ENCODE measurements at regions not wholly inside any gene's neighbourhood (a gene's known extent, or its start where the extent isn't known, plus 50 kb on each side); places are given as distances from the start of the nearest gene placed in this dataset.

GRCh38 chr16:73170612-73171038 is 122.7 kb upstream of the ZFHX3 start:
- FAIRE-seq, result no peak

DNA sequence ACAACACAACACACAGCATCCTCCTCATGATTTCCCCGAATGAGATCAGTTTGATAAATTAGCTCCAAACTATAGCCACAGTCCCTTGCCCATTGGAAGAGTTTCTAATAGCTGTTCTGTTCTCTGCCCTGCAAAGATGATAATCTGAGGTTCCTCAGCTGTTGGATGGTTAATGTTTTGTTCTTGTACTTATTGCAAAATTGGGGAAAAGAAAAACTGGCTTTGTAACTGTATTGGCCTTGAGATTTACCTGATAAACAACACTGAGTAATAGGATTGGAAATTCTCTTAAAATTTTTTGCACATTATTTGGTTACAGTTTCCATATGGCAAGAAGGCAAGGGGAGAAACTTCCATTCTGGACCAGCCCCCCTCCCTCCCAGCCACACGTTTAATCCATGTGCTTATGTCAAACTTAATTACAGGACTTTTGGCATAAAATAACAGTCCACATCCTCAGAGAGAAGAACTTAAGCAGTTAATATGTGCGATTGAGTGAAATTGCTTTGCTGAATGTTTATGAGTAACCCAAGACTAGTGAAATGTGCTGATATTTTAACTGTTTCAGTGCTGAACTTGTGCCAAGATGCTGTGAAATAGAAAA is 119.1 kb upstream of the ZFHX3 start:
- FAIRE-seq, result no peak

DNA sequence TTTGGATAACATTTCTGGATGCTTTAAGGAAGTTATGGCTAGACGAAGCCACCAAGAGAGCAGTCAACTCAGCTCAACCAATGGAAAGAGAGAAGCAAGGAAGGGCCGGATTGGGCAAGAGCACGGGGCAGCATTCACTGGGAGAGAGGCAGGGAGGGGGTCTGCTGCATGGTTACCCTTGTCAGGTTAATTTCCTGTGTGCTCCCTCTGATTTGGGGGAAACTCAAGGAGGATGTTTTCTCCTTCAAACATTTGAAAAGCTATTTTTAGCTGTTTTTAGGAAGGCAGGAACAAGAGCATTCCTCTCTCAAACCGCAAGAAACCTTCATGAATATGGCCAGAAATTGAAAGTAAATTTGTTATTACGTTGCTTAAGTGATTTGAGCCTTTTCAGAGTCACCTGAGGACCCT is 118.5 kb upstream of the ZFHX3 start:
- FAIRE-seq, result no peak

- FAIRE-seq, result no peak
These were observed 115.4 kb upstream of the ZFHX3 start for GRCh38 chr16:73163238-73163815.

DNA sequence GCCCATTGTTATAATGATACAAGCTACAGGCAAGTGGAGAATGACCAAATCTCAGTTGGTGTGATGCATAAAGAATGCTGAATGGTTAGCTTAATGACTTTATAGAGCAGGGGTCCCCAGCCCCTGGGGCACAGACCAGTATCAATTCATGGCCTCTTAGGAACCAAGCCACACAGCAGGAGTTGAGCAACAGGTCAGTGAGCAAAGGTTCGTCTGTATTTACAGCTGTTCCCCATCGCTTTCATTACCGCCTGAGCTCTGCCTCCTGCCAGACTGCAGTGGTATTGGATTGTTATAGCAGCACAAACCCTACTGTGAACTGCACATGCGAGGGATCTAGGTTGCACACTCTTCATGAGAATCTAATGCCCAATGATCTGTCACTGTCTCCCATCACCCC is 114.0 kb upstream of the ZFHX3 start:
- no peak for FAIRE-seq

DNA sequence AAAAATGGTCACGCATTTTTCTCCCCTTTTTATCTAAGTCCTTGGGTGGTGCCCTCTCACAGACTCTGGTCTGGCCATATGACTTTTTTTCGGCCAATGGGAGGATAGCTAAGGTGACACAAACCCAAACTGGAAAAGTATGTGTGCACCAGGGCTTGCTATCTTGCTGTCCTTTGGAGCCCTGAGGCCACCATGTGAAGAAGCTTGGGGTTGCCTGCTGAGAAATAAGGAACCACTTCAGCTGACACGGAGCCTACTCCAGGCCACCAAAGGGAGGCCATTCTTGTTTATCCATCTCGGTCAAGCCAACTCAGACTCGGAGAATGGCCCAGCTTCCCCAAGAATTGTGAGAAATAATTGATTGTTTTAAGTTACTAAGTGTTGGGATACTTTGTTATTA is 111.4 kb upstream of the ZFHX3 start:
- FAIRE-seq, result no peak

DNA sequence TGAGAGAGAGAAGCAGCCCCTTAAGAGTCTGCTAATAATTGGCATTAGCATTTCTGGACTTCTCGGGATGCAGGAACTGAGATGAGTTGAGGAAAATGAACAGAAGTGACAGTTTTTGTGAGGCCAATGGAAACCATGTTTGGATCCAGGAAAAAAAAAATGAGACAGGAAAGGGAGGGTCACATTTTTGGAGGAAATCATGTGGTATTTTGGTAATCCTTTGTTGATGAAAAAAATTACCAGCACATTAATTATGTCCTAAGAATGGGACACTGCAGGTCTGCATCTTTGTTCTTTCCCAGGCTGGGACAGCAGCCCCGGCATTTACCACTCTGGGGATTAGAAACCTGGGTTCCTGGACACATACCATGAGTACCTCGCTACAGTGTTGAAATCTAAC is 109.9 kb upstream of the ZFHX3 start:
- no peak for FAIRE-seq

DNA sequence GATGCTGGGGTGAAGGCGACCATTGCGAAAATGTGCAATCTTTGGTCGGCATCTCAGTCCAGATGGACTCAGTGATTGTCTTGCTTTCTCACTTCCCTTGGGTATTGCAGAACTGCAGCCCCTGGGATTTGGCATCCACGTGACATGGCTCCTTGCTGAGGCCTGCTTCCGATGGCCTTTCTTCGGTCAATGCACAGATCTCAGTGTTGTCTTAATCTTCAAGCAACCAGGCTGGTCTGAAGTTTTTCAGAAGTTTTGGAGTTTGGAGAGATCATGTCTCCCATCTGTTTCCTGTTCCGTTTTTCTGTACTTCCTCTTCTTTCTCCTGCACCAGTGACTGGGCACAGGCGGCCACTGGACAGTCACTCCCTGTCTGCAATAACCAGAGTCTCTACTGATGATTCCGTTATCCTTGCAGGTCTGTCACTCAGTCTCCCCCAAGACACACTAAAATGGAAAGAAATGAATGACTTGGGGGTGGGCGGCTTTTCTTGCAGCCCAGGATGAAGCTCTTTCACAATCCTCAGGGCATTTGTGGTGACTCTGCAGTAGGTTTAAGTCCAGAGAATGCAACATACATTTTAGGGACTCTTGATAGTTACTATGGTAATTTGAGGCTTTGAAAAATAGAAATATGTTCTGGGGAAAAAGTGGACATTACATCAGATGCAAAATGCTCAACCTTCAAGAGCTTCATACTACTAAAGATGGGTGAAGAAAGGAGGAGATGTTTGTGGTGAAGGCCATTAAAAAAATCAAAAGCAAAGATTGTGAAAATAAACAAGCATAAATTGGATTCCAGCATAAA is 106.3 kb upstream of the ZFHX3 start:
- no peak for FAIRE-seq

DNA sequence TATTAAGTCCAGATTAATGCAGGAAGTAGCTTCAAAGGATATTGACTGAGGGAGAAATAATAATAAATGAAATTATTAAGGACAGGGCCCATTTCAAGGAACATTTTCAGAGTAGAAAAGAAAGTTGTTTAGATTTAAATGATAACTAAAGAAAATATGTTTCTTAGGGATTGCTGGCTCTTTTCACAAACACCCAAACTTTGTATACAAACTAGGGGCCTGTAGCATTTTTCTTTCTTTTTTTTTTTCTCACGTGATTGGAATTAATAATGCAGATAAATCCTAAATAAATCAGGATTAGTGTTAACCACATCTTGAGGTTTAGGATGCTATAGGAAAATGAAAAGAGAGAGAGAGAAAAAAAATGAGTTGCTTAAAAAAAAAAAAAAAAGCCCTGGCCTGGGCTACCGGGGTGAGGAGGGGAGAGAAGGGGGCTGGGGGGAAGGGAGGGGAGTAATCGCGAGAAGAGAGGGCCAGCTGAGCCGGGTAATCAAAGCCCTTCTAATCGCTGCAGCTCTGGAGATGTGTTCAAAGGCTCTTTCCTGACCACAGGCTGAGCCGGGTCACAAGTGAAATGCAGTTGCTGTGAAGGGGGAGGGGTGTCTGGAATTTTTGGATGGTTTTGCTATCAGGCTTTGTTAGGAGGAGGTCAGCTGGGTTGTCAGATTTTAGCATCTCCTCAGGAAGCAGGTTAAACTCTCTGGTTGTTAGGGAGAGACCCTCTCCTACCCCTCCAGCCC is 104.6 kb upstream of the ZFHX3 start:
- no peak for FAIRE-seq

DNA sequence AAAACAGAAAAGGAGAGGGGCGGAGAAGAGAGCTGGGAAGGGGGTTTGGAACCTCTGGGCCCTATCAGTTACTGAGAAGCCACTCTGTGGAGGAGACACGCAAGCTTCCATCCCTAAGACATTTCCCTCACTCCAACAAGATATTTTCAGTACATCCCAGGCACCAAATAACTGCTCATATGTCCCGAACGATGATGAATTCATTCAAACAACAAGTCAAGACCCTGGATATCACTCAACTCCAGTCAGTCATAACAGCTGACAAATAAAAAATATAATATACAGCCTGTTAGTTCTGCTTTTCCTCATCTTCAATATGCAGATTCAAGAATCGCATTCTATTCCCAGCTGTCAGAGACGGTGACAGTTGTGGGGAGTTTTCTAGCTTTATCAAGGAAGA is 104.0 kb upstream of the ZFHX3 start:
- FAIRE-seq, result no peak

GRCh38 chr16:73151225-73151624 is 103.3 kb upstream of the ZFHX3 start:
- FAIRE-seq, result no peak

- no peak for FAIRE-seq
These were observed 102.9 kb upstream of the ZFHX3 start for GRCh38 chr16:73150786-73151185.

- no peak for FAIRE-seq
These were observed 101.4 kb upstream of the ZFHX3 start for GRCh38 chr16:73149334-73149733.

GRCh38 chr16:73147958-73148357 is 100.0 kb upstream of the ZFHX3 start:
- FAIRE-seq, result no peak

- FAIRE-seq, result no peak
These were observed 97.4 kb upstream of the ZFHX3 start for GRCh38 chr16:73145166-73145880.

GRCh38 chr16:73143576-73144422 is 95.9 kb upstream of the ZFHX3 start:
- FAIRE-seq, result no peak

GRCh38 chr16:73143002-73143401 is 95.1 kb upstream of the ZFHX3 start:
- FAIRE-seq, result no peak

DNA sequence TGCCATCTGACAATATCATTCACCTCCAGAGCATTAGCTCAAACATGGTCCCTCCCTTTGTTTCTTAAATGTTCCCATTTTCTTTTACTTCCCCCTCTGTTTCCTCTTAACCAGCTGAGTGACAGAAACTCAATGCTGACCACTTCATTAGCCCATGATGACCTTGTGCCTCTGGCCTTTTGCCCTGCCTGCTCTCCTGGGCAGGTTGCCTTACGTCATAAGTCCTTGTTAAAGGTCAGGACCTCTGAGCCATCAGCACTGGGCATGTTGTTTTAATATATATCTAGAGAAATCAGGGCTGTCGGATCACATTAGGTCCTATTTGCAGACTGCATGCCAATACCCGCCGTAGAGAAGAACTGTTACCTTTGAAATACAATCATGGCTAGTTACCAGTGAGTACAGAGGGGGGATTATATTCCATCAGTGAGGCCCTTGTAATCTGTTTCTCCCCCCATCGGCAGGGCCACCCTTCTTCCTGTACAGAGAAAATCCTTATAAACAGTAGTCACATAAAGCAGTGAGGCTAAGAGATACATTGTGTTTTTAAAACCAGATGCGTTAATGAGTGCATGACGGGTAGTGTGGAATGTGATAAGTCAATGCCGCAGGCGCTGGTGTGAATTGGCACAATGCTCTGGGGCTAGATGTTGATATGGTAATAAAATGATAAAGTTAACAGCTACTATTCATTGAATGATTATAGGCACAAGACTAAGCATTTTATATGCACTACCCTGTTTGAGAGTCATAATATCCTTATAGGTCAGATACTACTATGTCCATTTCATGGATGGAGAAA is 94.3 kb upstream of the ZFHX3 start:
- FAIRE-seq, result no peak

DNA sequence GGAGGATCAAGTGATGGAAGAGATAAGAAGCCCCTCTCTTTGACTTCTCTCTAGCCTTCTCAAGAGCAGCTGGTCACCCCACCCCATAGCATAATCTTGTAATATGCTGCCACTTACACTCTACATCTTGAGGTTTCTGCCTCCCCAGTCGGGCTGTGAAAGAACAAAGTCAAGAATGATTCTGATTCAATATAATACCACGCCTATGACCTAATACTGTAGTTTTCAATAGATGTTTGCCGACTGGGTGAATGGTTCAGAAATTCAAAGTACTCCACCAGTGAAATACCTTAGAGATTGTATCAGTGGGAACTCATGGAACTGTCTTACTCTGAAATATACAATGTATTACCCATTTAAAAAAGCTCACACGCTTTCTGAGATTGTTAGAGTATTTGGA is 93.0 kb upstream of the ZFHX3 start:
- no peak for FAIRE-seq

DNA sequence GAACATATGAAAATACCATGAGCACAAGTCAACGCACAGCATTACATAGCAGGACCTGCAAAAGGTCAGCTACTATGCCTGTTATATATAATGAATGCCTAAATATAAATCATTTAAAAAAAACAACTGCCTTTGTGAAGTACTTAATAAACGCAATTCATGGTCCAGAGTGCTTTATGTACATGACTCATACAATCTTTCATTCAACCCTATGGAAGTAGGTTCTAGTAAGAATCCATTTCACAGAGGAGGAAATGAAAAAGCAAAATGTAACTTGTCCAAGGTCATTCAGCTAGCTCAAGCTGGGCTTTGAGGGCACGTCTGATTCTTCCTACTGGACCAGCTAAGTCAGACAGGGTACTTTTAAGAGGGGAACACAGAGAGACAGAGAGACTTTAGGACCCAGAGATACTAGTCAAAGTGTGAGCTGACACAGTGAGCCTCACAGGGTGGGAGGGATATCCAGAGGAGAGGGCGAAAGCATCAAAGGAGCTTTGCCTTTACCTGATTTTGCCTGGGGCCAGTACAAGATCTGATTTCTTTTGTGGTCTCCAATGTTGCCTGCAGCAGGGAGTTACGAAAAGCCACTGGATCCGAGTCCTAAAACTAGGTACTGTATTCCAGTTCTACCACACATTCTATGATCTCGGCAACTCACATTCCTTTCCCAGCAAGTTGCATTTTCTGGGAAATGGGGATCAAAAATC is 83.4 kb upstream of the ZFHX3 start:
- no peak for FAIRE-seq

Measured in G401.6 (cell line).